GM23338 (cell line): ENCODE measurements at regions not wholly inside any gene's neighbourhood (a gene's known extent, or its start where the extent isn't known, plus 50 kb on each side); places are given as distances from the start of the nearest gene placed in this dataset.

Experiments used
- ATAC-seq: fragments of 200-7000 bp; cut with Tn5 transposase; 3 replicates; pipeline ENCODE4 v1.9.1; 2020
- DNase-seq: peaks from one replicate; pipeline ENCODE4 v3.0.0-alpha.2; 2015; ENCODE audit warnings: low spot score
- H2AFZ ChIP-seq: fragments of 200-600 bp; sonication (generic); 2 replicates; pipeline ENCODE4 v1.8.0; 2016; ENCODE audit warnings: antibody characterized with exemption, mild to moderate bottlenecking, moderate library complexity
- H3F3A ChIP-seq: fragments of 200-600 bp; sonication (generic); replicated peaks from 2 replicates; pipeline ENCODE4 v1.8.0; 2017; ENCODE audit warnings: antibody characterized with exemption, mixed run types, low read depth
- H3K27ac ChIP-seq: fragments of 200-600 bp; sonication (generic); 2 replicates; pipeline ENCODE4 v1.6.1; 2016; ENCODE audit warnings: low read depth
- H3K27me3 ChIP-seq: fragments of 200-600 bp; sonication (generic); 2 replicates; pipeline ENCODE4 v1.8.0; 2016; ENCODE audit warnings: mild to moderate bottlenecking, mixed run types, moderate library complexity; ENCODE audit not compliant: insufficient read depth
- H3K36me3 ChIP-seq: fragments of 200-600 bp; sonication (generic); 2 replicates; pipeline ENCODE4 v1.8.0; 2016; ENCODE audit warnings: mild to moderate bottlenecking; ENCODE audit not compliant: insufficient read depth
- H3K4me1 ChIP-seq: fragments of 200-600 bp; sonication (generic); 2 replicates; pipeline ENCODE4 v1.8.0; 2016; ENCODE audit warnings: mild to moderate bottlenecking, moderate library complexity; ENCODE audit not compliant: insufficient read depth
- H3K4me2 ChIP-seq: fragments of 200-600 bp; sonication (generic); 2 replicates; pipeline ENCODE4 v1.7.1; 2017; ENCODE audit warnings: mixed run types
- H3K4me3 ChIP-seq: fragments of 200-600 bp; sonication (generic); 2 replicates; pipeline ENCODE4 v1.6.1; 2016; ENCODE audit warnings: mixed run types
- H3K79me2 ChIP-seq: fragments of 200-600 bp; sonication (generic); replicated peaks from 2 replicates; pipeline ENCODE4 v1.8.0; 2017; ENCODE audit warnings: mild to moderate bottlenecking; ENCODE audit not compliant: insufficient read depth
- H3K9me2 ChIP-seq: fragments of 200-600 bp; sonication (generic); 2 replicates; pipeline ENCODE4 v1.8.0; 2017; ENCODE audit not compliant: insufficient read depth
- H4K20me1 ChIP-seq: fragments of 200-600 bp; sonication (generic); replicated peaks from 2 replicates; pipeline ENCODE4 v1.8.0; 2017; ENCODE audit warnings: mild to moderate bottlenecking; ENCODE audit not compliant: insufficient read depth
- H3K27ac Mint-ChIP-seq: 2 replicates; pipeline ENCODE4 v1.8.0; 2020; ENCODE audit warnings: inconsistent platforms, mild to moderate bottlenecking, moderate library complexity, mixed read lengths
- H3K27me3 Mint-ChIP-seq: 3 replicates; pipeline ENCODE4 v1.8.0; 2022; ENCODE audit warnings: low read depth, mild to moderate bottlenecking, moderate library complexity, mixed read lengths, inconsistent platforms; ENCODE audit not compliant: insufficient read depth, poor library complexity
- H3K36me3 Mint-ChIP-seq: 3 replicates; pipeline ENCODE4 v1.8.0; 2021; ENCODE audit warnings: low read depth, mild to moderate bottlenecking, inconsistent platforms, moderate library complexity, mixed read lengths
- H3K4me1 Mint-ChIP-seq: 3 replicates; pipeline ENCODE4 v1.8.0; 2020; ENCODE audit warnings: mild to moderate bottlenecking, inconsistent platforms, mixed read lengths
- H3K4me3 Mint-ChIP-seq: 3 replicates; pipeline ENCODE4 v1.8.0; 2021; ENCODE audit warnings: moderate library complexity, mild to moderate bottlenecking, inconsistent platforms, mixed read lengths
- H3K9me3 Mint-ChIP-seq: 3 replicates; pipeline ENCODE4 v1.8.0; 2020; ENCODE audit warnings: moderate library complexity, mild to moderate bottlenecking, inconsistent platforms, mixed read lengths
- CREB1 ChIP-seq: fragments of 250-450 bp; sonication (Bioruptor Pico); IDR thresholded peaks from 2 replicates; pipeline ENCODE4 v1.5.0; 2020; ENCODE audit warnings: low read depth, mild to moderate bottlenecking, moderate library complexity
- CTCF ChIP-seq, 2 experiments: fragments of 200-600 bp in 1 of 2; sonication (generic) in 1 of 2; conservative IDR thresholded peaks; 2 replicates each; pipeline versions ENCODE4 v1.5.1 to v1.6.1; 2016 to 2017; ENCODE audit warnings: antibody characterized with exemption in 2 of 2, low read depth in 2 of 2, mild to moderate bottlenecking in 2 of 2, moderate library complexity in 1 of 2
- ETS1 ChIP-seq: IDR thresholded peaks from 2 replicates; pipeline ENCODE4 v1.6.1; 2016; ENCODE audit warnings: antibody characterized with exemption
- EZH2phosphoT487 ChIP-seq: fragments of 200-600 bp; sonication (generic); IDR thresholded peaks from one replicate; pipeline ENCODE4 v1.8.1; 2018; ENCODE audit warnings: antibody characterized with exemption; ENCODE audit not compliant: unreplicated experiment
- JUNB ChIP-seq: IDR thresholded peaks from one replicate; pipeline ENCODE4 v1.6.1; 2016; ENCODE audit warnings: antibody characterized with exemption; ENCODE audit not compliant: unreplicated experiment
- NANOG ChIP-seq: IDR thresholded peaks from 2 replicates; pipeline ENCODE4 v1.6.1; 2016; ENCODE audit warnings: antibody characterized with exemption, borderline replicate concordance
- POLR2AphosphoS5 ChIP-seq: IDR thresholded peaks from 2 replicates; pipeline ENCODE4 v1.6.1; 2016; ENCODE audit warnings: antibody characterized with exemption, low read depth
- REST ChIP-seq: IDR thresholded peaks from one replicate; pipeline ENCODE4 v1.6.1; 2018; ENCODE audit warnings: antibody characterized with exemption; ENCODE audit not compliant: unreplicated experiment
- STAT1 ChIP-seq: IDR thresholded peaks from one replicate; pipeline ENCODE4 v1.6.1; 2016; ENCODE audit warnings: antibody characterized with exemption; ENCODE audit not compliant: unreplicated experiment
- ZNF114 ChIP-seq: fragments of 250-450 bp; sonication (Bioruptor Pico); IDR thresholded peaks from 2 replicates; pipeline ENCODE4 v1.5.0; 2020; ENCODE audit warnings: mild to moderate bottlenecking, moderate library complexity
- ZNF331 ChIP-seq: fragments of 250-450 bp; sonication (Bioruptor Pico); IDR thresholded peaks from 2 replicates; pipeline ENCODE4 v1.5.0; 2020; ENCODE audit warnings: low read depth, mild to moderate bottlenecking, moderate library complexity

- no peak for TF ChIP-seq REST
- no peak for TF ChIP-seq JUNB
- TF ChIP-seq CTCF (conservative IDR thresholded peaks at IDR 0.05; ENCODE audit: low read depth in 2 of 2): no peak
- no peak for TF ChIP-seq EZH2phosphoT487
- no peak for TF ChIP-seq NANOG
- TF ChIP-seq ZNF114: no peak
- no peak for TF ChIP-seq CREB1 (CRISPR knock-in tag)
- TF ChIP-seq STAT1: no peak
Measured at GRCh38 chr5:99651298-99651697, 722.5 kb upstream of the CHD1 start (continued).

- no peak overlapping the region for H3K4me3 Mint-ChIP-seq
- no peak overlapping the region for H3K27ac Mint-ChIP-seq
- no peak for TF ChIP-seq POLR2AphosphoS5
- no peak for TF ChIP-seq ETS1
- peak in 1 of 2 experiments; percentile 28; a peak in 1 of 4 replicates for TF ChIP-seq CTCF (conservative IDR thresholded peaks at IDR 0.05; ENCODE audit: low read depth in 2 of 2)
- TF ChIP-seq ZNF331: no peak
Measured at GRCh38 chr5:99646011-99646647, 717.3 kb upstream of the CHD1 start.

More at GRCh38 chr5:99646011-99646647, 717.3 kb upstream of the CHD1 start:
- Histone ChIP-seq H3K4me1 (no peaks in the 10 kb centered on the region), H4K20me1 (no peaks in the 10 kb centered on the region), H3K4me2 (no peak overlapping the region), H3F3A (no peaks in the 10 kb centered on the region), H3K27ac (no peak overlapping the region), H3K27me3 (no peaks in the 10 kb centered on the region), H2AFZ (peak overlapping the region; percentile 85; the same call in 1 of the 2 replicates), H3K79me2 (no peaks in the 10 kb centered on the region), H3K4me3 (no peak overlapping the region), H3K36me3 (no peaks in the 10 kb centered on the region), H3K9me2 (no peaks in the 10 kb centered on the region)
- ATAC-seq: peak; percentile 54; the same call in 2 of the 3 replicates
- DNase-seq: no peak
- H3K4me1 Mint-ChIP-seq: no peaks in the 10 kb centered on the region
- no peaks in the 10 kb centered on the region for H3K36me3 Mint-ChIP-seq
- H3K27me3 Mint-ChIP-seq: peaks cover 3% of the 10 kb centered on the region
- no peaks in the 10 kb centered on the region for H3K9me3 Mint-ChIP-seq
